KMS-11 (cell line): ENCODE measurements at regions not wholly inside any gene's neighbourhood (a gene's known extent, or its start where the extent isn't known, plus 50 kb on each side); places are given as distances from the start of the nearest gene placed in this dataset.
"Not testable (repeated sequence)": the region's sequence is repeated elsewhere in the genome, so short reads cannot be mapped to it uniquely, and the experiment has no call there.

ENCODE experiments used
- H2AFZ ChIP-seq: fragments of 200-600 bp; sonication (generic); 2 replicates; pipeline ENCODE4 v1.6.1; 2016; ENCODE audit warnings: antibody characterized with exemption, mixed run types, low read depth
- H3K27ac ChIP-seq: fragments of 200-600 bp; sonication (generic); 2 replicates; pipeline ENCODE4 v1.6.1; 2016; ENCODE audit warnings: mild to moderate bottlenecking, mixed run types
- H3K27me3 ChIP-seq: fragments of 200-600 bp; sonication (generic); 2 replicates; pipeline ENCODE4 v1.6.1; 2017; ENCODE audit warnings: mild to moderate bottlenecking, low read depth, mixed run types, moderate library complexity; ENCODE audit not compliant: insufficient read depth
- H3K36me3 ChIP-seq: fragments of 200-600 bp; sonication (generic); 2 replicates; pipeline ENCODE4 v1.6.1; 2017; ENCODE audit warnings: mild to moderate bottlenecking, mixed run types; ENCODE audit not compliant: insufficient read depth
- H3K4me1 ChIP-seq: fragments of 200-600 bp; sonication (generic); 2 replicates; pipeline ENCODE4 v1.6.1; 2016; ENCODE audit warnings: mild to moderate bottlenecking, low read depth, mixed run types; ENCODE audit not compliant: poor library complexity, severe bottlenecking
- H3K4me2 ChIP-seq: fragments of 200-600 bp; sonication (generic); 2 replicates; pipeline ENCODE4 v1.7.0; 2016; ENCODE audit warnings: mild to moderate bottlenecking, mixed run types
- H3K4me3 ChIP-seq: fragments of 200-600 bp; sonication (generic); IDR thresholded peaks from 2 replicates; pipeline ENCODE4 v1.6.1; 2017; ENCODE audit warnings: low read depth, low read length, mixed read lengths; ENCODE audit not compliant: insufficient read depth
- H3K79me2 ChIP-seq: fragments of 200-600 bp; sonication (generic); 2 replicates; pipeline ENCODE4 v1.6.1; 2016; ENCODE audit warnings: low read depth, mixed run types; ENCODE audit not compliant: insufficient read depth
- H3K9ac ChIP-seq: fragments of 200-600 bp; sonication (generic); 2 replicates; pipeline ENCODE4 v1.6.1; 2016; ENCODE audit warnings: mild to moderate bottlenecking, mixed run types
- H4K20me1 ChIP-seq: fragments of 200-600 bp; sonication (generic); 2 replicates; pipeline ENCODE4 v1.6.1; 2016; ENCODE audit warnings: mild to moderate bottlenecking, mixed run types; ENCODE audit not compliant: insufficient read depth
- TF ChIP-seq, protein P1 (sequence below): fragments of 200-600 bp; sonication (generic); conservative IDR thresholded peaks from 2 replicates; pipeline ENCODE4 v1.6.1; 2017; ENCODE audit warnings: low read depth, mild to moderate bottlenecking, antibody characterized with exemption, low read length, moderate library complexity, mixed read lengths

DNA sequence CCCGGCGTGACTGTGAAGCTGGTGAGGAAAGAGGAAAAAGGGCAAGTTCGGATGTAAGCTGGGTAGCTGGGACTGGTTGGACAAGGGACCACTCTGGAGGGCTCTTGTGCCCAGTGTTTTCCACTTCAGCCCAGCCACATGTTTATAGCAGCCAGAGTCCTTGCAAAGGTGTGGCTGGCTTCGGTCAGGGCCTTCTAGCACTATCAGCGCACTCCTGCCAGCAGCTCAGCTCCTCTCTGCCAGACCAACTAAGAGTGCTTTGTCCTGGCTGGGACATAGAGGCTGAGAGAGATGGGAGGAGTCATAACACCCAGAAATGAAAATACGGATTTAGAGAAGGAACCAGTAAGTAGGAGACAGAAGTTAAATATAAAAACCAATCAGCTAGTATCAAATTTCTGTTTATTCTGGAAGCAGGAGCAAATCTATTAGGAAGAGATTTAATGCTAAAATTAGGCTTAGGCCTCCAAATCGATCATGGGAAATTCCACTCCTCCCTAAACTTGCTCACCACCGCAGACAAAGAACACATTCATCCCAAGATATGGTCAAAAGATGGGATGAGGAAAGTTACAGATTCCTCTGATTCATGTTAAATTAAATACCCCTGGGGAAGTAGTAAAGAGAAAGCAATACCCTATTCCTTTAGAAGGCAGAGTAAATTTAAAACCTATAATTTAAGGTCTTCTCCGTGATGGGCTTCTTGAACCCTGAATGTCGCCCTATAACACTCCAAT lies 135.0 kb downstream of the RALA start:
- H4K20me1 ChIP-seq = no peaks in the 10 kb centered on the region

DNA sequence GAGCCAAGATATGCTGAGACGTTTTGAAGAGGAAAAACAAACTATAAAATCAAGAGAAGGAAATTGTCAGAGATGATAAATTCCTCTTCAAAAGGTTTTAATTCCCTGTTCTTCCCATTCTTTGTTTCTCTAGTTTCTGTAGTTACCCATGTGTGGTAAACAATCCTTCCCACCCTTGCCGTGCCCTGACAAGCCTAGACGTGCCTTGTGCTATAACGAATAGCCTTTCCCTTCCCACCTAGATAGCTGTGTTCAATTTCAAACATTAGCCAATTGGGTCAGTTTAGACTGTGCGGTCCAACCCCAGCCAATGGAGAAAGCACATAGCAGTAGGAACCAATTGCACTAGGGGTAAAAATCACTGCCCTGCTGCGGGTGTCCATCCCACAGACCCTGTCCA lies 138.1 kb downstream of the RALA start:
- H3K79me2 ChIP-seq = no peaks in the 10 kb centered on the region

More for the DNA sequence above, 135.0 kb downstream of the RALA start:
- no peaks in the 10 kb centered on the region for H3K4me1 ChIP-seq
- no peak overlapping the region for H3K4me2 ChIP-seq
- H3K27me3 ChIP-seq = no peaks in the 10 kb centered on the region
- no peak overlapping the region for H3K9ac ChIP-seq
- no peak overlapping the region for H3K4me3 ChIP-seq
- H2AFZ ChIP-seq = no peak overlapping the region
- TF ChIP-seq, protein P1, sequence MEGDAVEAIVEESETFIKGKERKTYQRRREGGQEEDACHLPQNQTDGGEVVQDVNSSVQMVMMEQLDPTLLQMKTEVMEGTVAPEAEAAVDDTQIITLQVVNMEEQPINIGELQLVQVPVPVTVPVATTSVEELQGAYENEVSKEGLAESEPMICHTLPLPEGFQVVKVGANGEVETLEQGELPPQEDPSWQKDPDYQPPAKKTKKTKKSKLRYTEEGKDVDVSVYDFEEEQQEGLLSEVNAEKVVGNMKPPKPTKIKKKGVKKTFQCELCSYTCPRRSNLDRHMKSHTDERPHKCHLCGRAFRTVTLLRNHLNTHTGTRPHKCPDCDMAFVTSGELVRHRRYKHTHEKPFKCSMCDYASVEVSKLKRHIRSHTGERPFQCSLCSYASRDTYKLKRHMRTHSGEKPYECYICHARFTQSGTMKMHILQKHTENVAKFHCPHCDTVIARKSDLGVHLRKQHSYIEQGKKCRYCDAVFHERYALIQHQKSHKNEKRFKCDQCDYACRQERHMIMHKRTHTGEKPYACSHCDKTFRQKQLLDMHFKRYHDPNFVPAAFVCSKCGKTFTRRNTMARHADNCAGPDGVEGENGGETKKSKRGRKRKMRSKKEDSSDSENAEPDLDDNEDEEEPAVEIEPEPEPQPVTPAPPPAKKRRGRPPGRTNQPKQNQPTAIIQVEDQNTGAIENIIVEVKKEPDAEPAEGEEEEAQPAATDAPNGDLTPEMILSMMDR = no peak
- H3K36me3 ChIP-seq = no peaks in the 10 kb centered on the region
- no peaks in the 10 kb centered on the region for H3K79me2 ChIP-seq
- no peak overlapping the region for H3K27ac ChIP-seq

DNA sequence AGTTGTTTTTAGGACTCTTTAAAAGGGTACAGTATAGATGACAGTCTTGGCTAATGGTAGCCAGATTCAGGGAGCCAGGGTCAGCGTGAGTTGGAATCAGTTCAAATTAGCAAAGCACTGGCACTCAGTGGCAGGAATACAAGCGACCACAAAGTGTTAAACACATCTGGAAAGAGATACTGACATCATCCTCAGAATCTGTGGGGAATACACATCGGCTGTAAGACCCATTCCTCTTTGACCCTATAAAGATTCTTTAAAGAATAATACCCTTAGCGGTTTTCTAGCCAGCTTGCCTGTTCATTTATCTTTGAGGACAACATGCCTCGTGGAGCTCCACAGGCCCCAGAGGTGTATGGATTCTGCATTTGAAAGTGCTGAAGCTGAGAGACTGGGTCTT lies 139.1 kb downstream of the RALA start:
- H3K27ac ChIP-seq, H3K9ac ChIP-seq, H3K36me3 ChIP-seq, H3K4me1 ChIP-seq, H2AFZ ChIP-seq, H4K20me1 ChIP-seq, H3K4me3 ChIP-seq, H3K79me2 ChIP-seq, H3K27me3 ChIP-seq, H3K4me2 ChIP-seq: not testable (repeated sequence)

More for the DNA sequence above, 138.1 kb downstream of the RALA start:
- Histone ChIP-seq H4K20me1 (no peaks in the 10 kb centered on the region), H3K27me3 (no peaks in the 10 kb centered on the region), H3K27ac (no peak overlapping the region), H3K9ac (no peak overlapping the region), H3K4me1 (no peaks in the 10 kb centered on the region), H3K36me3 (no peaks in the 10 kb centered on the region), H2AFZ (no peak overlapping the region), H3K4me2 (no peak overlapping the region), H3K4me3 (no peak overlapping the region)
- TF ChIP-seq, protein P1 = no peak

DNA sequence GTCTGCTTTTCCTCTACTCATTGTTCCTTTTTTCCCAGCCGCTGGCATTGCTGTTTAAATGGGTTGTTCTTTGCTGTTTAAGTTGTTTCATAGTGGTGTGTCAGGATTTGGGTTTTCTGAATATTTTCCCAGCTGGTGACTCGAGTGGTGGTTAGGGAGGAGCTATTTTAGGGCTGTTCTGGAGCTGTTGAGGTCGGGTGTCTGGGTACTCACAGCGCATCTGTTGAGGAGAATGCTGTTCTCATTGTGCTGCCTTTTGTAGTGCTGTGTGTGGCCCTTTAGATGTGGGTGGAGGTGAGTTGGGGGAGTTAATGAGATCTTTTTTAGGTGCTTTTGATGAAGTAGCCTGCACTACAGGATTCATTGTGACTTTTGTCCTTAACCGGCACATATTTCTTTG lies 139.5 kb downstream of the RALA start:
- not testable (repeated sequence) for H3K4me2 ChIP-seq, H3K36me3 ChIP-seq

DNA sequence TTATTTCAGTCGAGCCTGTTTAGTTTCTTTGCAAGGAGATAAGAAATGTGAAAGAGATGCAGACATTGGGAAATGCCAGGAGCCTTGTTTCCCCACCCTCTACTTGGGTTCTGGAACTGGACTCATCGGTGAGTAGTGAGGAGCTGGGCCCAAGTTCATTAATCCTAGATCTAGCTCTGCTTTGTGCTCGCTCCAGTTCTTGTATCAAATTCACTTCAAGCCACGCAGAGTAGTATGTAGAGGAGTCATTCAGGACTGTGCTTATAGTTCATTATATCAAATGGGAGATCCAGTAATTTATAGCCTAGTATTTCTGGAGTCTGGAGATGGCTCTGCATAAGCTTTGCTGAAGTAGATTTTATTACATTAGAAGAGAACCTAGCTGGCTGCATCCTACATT lies 142.5 kb downstream of the RALA start:
- H2AFZ ChIP-seq, H3K36me3 ChIP-seq, H3K4me3 ChIP-seq, H4K20me1 ChIP-seq, H3K27ac ChIP-seq, H3K27me3 ChIP-seq, H3K9ac ChIP-seq, H3K79me2 ChIP-seq, H3K4me2 ChIP-seq, H3K4me1 ChIP-seq: not testable (repeated sequence)

More for the DNA sequence above, 139.5 kb downstream of the RALA start:
- not testable (repeated sequence) for H3K9ac ChIP-seq, H3K4me1 ChIP-seq, H3K79me2 ChIP-seq, H2AFZ ChIP-seq, H3K4me3 ChIP-seq, H3K27me3 ChIP-seq, H3K27ac ChIP-seq, H4K20me1 ChIP-seq

DNA sequence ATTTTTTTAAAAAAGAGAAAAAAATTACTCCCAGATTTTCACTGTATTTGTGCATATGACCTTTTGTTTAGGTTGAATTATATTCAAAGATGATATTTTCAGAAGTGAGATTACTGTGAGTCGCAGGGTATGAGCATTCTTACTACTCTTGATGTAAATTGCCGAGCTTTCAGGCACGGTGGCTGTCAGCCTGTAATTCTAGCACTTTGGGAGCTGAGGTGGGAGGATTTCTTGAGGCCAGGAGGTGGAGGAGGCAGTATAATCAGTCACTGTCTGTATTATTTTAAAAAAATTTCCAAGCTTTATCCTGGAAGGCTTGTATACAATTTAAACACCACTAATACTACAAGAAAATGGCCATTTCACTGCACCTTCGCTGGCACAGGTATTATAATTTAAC lies 145.1 kb downstream of the RALA start:
- not testable (repeated sequence) for H3K9ac ChIP-seq, H4K20me1 ChIP-seq, H3K4me3 ChIP-seq, H3K27me3 ChIP-seq, H3K4me2 ChIP-seq, H2AFZ ChIP-seq, H3K4me1 ChIP-seq, H3K36me3 ChIP-seq, H3K27ac ChIP-seq, H3K79me2 ChIP-seq

DNA sequence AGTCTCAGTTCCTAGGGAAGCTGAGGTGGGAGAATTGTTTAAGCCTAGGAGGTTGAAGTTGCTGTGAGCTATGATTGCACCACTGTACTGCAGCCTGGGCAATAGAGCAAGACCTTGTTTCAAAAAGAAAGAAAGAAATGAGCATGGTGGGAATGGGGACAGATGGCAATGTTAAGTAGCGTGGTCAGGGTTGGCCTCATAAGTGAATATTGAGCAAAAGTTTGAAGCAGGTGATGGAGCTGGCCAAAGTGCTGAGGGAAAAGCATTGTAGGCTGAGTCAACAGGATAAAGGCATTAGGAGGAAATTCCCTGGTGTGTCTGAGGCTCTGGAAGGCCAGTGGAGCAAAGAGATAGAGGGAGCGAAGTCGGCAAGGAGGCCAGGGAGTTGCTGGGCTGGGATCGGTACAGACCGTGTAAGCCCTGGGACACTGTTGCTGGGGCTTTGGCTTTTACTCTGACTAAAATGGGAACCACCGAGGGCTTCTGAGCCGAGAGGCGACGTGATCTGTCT lies 151.0 kb downstream of the RALA start:
- H4K20me1 ChIP-seq, H3K27me3 ChIP-seq, H2AFZ ChIP-seq, H3K79me2 ChIP-seq, H3K4me3 ChIP-seq, H3K27ac ChIP-seq, H3K36me3 ChIP-seq, H3K4me1 ChIP-seq, H3K9ac ChIP-seq, H3K4me2 ChIP-seq: not testable (repeated sequence)

DNA sequence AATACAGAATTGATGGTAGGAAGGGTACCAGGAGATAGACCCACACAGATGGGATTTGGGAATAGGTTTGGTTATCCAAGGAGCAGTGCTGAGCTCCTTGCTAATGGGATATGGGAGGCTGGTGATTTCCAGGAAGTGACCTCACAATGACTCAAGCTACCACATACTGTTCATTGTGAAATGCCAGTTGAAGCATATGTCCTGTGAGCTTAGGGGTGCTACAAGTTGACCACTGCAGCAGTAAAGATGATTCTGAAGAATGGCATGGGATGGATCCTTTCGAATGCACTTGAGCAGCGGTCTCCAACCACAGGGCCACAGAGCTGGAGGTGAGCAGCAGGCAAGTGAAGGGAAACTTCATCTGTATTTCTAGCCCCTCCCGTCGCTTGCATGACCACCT lies 158.2 kb downstream of the RALA start:
- not testable (repeated sequence) for H3K36me3 ChIP-seq, H3K4me2 ChIP-seq, H4K20me1 ChIP-seq, H3K4me3 ChIP-seq, H3K4me1 ChIP-seq, H3K9ac ChIP-seq, H2AFZ ChIP-seq, H3K79me2 ChIP-seq, H3K27ac ChIP-seq, H3K27me3 ChIP-seq

DNA sequence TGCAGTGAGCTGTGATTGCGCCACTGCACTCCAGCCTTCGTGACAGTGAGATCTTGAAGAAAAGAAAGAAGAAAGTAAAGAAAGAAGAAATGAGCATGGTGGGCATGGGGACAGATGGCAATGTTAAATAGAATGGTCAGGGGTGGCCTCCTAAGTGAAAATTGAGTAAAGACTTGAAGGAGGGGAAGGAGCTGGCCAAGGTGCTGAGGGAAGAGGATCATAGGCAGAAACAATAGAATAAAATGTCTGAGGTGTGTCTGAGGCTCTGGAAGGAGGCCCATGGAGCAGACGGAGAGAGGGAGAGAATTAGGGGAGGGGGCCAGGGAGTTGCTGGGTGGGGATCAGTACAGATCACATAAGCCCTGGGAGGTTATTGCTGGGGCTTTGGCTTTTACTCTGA lies 163.1 kb downstream of the RALA start:
- not testable (repeated sequence) for H3K4me1 ChIP-seq, H3K79me2 ChIP-seq, H2AFZ ChIP-seq, H3K27me3 ChIP-seq, H4K20me1 ChIP-seq, H3K36me3 ChIP-seq, H3K9ac ChIP-seq, H3K4me2 ChIP-seq, H3K4me3 ChIP-seq, H3K27ac ChIP-seq
